DND-41 (cell line): ENCODE measurements at regions not wholly inside any gene's neighbourhood (a gene's known extent, or its start where the extent isn't known, plus 50 kb on each side); places are given as distances from the start of the nearest gene placed in this dataset.

Source experiments
- CTCF ChIP-seq: IDR thresholded peaks from 2 replicates; pipeline ENCODE4 v1.5.1; 2012; ENCODE audit warnings: borderline replicate concordance, low read length, moderate library complexity, mild to moderate bottlenecking; ENCODE audit not compliant: poor library complexity, severe bottlenecking; ENCODE audit errors: extremely low read depth
- EZH2 ChIP-seq: IDR thresholded peaks from 3 replicates; pipeline ENCODE4 v1.6.1; 2012; ENCODE audit warnings: borderline replicate concordance, low read depth, mild to moderate bottlenecking, moderate library complexity, low read length, inconsistent platforms; ENCODE audit not compliant: severe bottlenecking

- TF ChIP-seq CTCF (no peak), EZH2 (no peak)
Measured at GRCh38 chr22:27387561-27387960, 414.0 kb downstream of the MN1 start.
